Neural cell (in vitro differentiated cells): ENCODE measurements at regions not wholly inside any gene's neighbourhood (a gene's known extent, or its start where the extent isn't known, plus 50 kb on each side); places are given as distances from the start of the nearest gene placed in this dataset.

Experiments used
- EP300 ChIP-seq: fragments of 450-650 bp; conservative IDR thresholded peaks from 2 replicates; pipeline ENCODE4 v1.6.1; 2014; ENCODE audit warnings: antibody characterized with exemption, mild to moderate bottlenecking, moderate library complexity; ENCODE audit not compliant: poor library complexity, severe bottlenecking
- EZH2 ChIP-seq: fragments of 200-600, 300-800 bp; shearing (Covaris generic), sonication (generic); IDR thresholded peaks from 2 replicates; pipeline ENCODE4 v1.6.1; 2014; ENCODE audit warnings: antibody characterized with exemption, low read length, borderline replicate concordance, mild to moderate bottlenecking; ENCODE audit not compliant: insufficient read depth, poor library complexity, severe bottlenecking
- MXI1 ChIP-seq: fragments of 450-650 bp; conservative IDR thresholded peaks from 2 replicates; pipeline ENCODE4 v1.6.1; 2014; ENCODE audit warnings: antibody characterized with exemption, mild to moderate bottlenecking; ENCODE audit not compliant: poor library complexity, severe bottlenecking
- POLR2AphosphoS5 ChIP-seq: IDR thresholded peaks from 2 replicates; pipeline ENCODE4 v1.6.1; 2012
- RAD21 ChIP-seq: fragments of 450-650 bp; conservative IDR thresholded peaks from 2 replicates; pipeline ENCODE4 v1.6.1; 2014; ENCODE audit warnings: antibody characterized with exemption, mild to moderate bottlenecking, moderate library complexity
- SMC3 ChIP-seq: fragments of 450-650 bp; conservative IDR thresholded peaks from 2 replicates; pipeline ENCODE4 v1.6.1; 2014; ENCODE audit warnings: antibody characterized with exemption, mild to moderate bottlenecking, moderate library complexity; ENCODE audit not compliant: poor library complexity
- TAF1 ChIP-seq: IDR thresholded peaks from 2 replicates; pipeline ENCODE4 v1.6.1; 2012; ENCODE audit warnings: low read depth
- TF ChIP-seq, protein P1 (sequence below): fragments of 450-650 bp; IDR thresholded peaks from 2 replicates; pipeline ENCODE4 v1.5.1; 2014; ENCODE audit warnings: antibody characterized with exemption, mild to moderate bottlenecking, moderate library complexity; ENCODE audit not compliant: poor library complexity, severe bottlenecking
- TF ChIP-seq, protein P2 (sequence below): IDR thresholded peaks from 2 replicates; pipeline ENCODE4 v1.6.1; 2012; ENCODE audit warnings: borderline replicate concordance

DNA sequence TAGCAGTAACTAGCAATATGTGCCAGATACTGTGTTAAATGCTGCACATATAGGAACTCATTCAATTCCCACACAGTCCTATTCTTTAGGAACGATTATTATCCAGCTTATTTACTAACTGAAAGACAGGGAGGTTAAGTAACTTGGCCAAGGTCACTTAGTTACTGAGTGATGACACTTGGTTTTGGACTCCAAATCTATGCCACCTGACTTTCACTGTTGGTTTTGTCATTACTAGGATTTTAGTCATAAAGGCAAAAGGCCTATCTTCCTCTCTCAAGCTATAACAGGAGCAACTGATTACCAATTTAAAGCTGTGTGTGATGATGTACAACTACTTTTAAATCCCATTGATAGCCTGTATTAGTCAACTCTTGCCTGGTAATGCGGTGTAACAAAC, 138.9 kb upstream of the STX18 start:
- TF ChIP-seq, protein P1, sequence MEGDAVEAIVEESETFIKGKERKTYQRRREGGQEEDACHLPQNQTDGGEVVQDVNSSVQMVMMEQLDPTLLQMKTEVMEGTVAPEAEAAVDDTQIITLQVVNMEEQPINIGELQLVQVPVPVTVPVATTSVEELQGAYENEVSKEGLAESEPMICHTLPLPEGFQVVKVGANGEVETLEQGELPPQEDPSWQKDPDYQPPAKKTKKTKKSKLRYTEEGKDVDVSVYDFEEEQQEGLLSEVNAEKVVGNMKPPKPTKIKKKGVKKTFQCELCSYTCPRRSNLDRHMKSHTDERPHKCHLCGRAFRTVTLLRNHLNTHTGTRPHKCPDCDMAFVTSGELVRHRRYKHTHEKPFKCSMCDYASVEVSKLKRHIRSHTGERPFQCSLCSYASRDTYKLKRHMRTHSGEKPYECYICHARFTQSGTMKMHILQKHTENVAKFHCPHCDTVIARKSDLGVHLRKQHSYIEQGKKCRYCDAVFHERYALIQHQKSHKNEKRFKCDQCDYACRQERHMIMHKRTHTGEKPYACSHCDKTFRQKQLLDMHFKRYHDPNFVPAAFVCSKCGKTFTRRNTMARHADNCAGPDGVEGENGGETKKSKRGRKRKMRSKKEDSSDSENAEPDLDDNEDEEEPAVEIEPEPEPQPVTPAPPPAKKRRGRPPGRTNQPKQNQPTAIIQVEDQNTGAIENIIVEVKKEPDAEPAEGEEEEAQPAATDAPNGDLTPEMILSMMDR, result no peak
- TF ChIP-seq TAF1 (no peak), RAD21 (no peak), EP300 (no peak), EZH2 (no peak), MXI1 (no peak), SMC3 (no peak), POLR2AphosphoS5 (no peak)
- TF ChIP-seq, protein P2, sequence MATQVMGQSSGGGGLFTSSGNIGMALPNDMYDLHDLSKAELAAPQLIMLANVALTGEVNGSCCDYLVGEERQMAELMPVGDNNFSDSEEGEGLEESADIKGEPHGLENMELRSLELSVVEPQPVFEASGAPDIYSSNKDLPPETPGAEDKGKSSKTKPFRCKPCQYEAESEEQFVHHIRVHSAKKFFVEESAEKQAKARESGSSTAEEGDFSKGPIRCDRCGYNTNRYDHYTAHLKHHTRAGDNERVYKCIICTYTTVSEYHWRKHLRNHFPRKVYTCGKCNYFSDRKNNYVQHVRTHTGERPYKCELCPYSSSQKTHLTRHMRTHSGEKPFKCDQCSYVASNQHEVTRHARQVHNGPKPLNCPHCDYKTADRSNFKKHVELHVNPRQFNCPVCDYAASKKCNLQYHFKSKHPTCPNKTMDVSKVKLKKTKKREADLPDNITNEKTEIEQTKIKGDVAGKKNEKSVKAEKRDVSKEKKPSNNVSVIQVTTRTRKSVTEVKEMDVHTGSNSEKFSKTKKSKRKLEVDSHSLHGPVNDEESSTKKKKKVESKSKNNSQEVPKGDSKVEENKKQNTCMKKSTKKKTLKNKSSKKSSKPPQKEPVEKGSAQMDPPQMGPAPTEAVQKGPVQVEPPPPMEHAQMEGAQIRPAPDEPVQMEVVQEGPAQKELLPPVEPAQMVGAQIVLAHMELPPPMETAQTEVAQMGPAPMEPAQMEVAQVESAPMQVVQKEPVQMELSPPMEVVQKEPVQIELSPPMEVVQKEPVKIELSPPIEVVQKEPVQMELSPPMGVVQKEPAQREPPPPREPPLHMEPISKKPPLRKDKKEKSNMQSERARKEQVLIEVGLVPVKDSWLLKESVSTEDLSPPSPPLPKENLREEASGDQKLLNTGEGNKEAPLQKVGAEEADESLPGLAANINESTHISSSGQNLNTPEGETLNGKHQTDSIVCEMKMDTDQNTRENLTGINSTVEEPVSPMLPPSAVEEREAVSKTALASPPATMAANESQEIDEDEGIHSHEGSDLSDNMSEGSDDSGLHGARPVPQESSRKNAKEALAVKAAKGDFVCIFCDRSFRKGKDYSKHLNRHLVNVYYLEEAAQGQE, result no peak
